Tibial nerve (tissue), 3 donors: ENCODE measurements at regions not wholly inside any gene's neighbourhood (a gene's known extent, or its start where the extent isn't known, plus 50 kb on each side); places are given as distances from the start of the nearest gene placed in this dataset.

Experiments used
- CTCF ChIP-seq, 5 experiments: fragments of 200-600 bp in 3 of 5; fragments of 450-650 bp in 2 of 5; sonication (generic) in 3 of 5; IDR thresholded peaks; one replicate each; pipeline ENCODE4 v1.5.1; 2016 to 2019; ENCODE audit warnings: antibody characterized with exemption in 5 of 5, mild to moderate bottlenecking in 3 of 5, moderate library complexity in 2 of 5
- POLR2A ChIP-seq, 2 donors: fragments of 450-650 bp; IDR thresholded peaks; one replicate each; pipeline ENCODE4 v1.6.1; 2017; ENCODE audit warnings: antibody characterized with exemption in 2 of 2, mild to moderate bottlenecking in 2 of 2, moderate library complexity in 2 of 2

- TF ChIP-seq CTCF (IDR thresholded peaks at IDR 0.05) (no peak), POLR2A (IDR thresholded peaks at IDR 0.05) (no peak)
Measured at GRCh38 chr11:82556210-82556609, 177.5 kb downstream of the FAM181B start.
